Kidney tubule cell (primary cell): ENCODE measurements at regions not wholly inside any gene's neighbourhood (a gene's known extent, or its start where the extent isn't known, plus 50 kb on each side); places are given as distances from the start of the nearest gene placed in this dataset.

ENCODE experiments used
- DNase-seq: peaks from one replicate; pipeline ENCODE4 v3.0.0-alpha.2; 2018; ENCODE audit warnings: low spot score

- DNase-seq: no peak
These were observed 193.7 kb downstream of the PTPN20 start for GRCh38 chr10:47104786-47105385.

- DNase-seq: no peak
These were observed 192.8 kb upstream of the GDF10 start for GRCh38 chr10:47107007-47107747.

DNA sequence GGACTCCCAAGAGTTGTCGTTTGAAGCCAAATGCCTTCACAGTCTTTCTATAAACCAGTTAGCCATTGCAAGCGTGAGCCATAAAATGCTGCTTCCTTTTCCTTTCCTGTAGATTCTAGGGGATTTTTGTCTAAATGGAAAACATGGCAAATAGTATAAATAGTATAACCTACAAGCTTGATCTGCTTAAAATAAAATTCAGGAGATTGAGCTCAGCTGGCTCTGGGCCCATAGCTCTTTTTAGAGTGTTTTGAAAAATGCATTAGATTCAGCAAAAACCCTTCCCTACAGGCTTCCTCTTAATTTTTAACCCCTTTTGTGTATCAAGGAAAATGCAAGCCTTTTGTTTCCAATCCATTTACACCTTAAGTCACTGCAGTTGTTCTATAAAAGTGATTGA, 190.1 kb upstream of the GDF10 start:
- DNase-seq: no peak

DNA sequence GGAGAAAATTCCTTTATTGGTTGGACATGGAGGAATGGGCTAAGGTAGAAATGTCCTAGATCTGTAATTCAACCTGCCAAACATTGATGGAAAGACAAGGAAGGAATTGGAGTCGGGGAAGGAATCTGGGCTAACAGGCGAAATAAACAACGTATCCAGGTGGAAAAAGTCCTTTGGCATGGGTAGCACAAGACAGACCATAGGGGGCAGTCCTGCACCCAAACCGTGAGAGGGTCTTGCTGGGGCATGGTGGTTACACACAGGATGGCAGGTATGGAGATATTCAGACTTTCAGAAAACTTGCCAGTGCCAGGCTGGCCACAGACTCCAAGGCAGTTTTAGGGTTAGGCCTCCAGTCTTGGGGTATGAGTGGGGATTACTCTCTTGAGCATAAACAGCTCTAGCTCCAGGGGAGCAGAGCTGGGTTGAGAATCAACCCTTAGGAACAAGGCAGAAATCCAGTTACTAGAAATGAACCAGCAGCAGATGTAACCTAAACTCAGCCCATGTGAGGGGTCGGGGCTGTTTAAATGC, 188.6 kb upstream of the GDF10 start:
- DNase-seq: no peak

DNA sequence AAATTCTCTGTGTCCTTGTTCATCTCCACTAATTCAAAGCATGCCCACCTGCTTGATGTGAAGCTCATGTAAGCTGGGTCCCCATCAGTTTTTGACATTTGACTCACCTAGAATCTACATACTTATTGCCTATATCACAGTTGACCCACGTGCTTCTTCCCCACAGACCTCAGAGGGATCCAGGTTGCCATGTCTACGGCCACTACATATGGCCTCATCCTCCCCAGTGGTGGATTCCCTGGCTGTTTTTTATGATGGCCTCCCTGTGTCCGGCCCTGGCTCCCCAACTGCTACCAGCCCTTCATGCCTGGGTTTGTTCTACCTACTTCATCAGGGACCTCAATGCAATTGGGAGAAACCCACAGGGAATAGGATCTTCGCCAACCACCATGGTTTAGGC, 187.4 kb upstream of the GDF10 start:
- DNase-seq: no peak

DNA sequence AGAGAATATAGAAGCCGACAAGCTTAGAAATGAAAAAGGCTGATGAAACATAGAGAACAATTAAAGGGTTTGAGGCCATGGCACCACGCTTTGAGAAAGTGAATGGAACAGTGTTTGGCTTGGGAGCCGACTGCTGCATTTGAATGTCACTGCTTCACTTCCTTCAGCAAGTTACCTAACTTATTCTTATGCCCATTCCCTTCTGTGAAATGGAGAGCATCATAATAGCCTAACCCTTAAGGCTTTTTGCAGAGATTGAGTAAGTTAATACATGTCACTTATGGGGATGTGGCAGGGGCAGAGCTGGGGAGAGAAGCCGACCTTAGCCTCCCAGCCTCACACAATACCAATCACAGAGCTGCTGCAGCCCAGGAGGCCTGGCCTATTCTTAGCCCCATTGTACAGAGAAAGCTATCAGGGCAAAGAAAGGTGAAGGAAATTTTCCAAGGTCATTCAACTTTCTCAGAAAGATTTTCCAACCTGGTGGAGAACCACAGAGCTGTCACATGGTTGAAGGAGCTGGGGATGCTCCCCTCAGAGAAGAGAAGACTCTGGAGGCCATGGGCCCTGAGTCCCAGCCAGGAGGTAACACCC, 186.0 kb upstream of the GDF10 start:
- DNase-seq: no peak

GRCh38 chr10:47114680-47115186, 185.3 kb upstream of the GDF10 start:
- no peak for DNase-seq

DNA sequence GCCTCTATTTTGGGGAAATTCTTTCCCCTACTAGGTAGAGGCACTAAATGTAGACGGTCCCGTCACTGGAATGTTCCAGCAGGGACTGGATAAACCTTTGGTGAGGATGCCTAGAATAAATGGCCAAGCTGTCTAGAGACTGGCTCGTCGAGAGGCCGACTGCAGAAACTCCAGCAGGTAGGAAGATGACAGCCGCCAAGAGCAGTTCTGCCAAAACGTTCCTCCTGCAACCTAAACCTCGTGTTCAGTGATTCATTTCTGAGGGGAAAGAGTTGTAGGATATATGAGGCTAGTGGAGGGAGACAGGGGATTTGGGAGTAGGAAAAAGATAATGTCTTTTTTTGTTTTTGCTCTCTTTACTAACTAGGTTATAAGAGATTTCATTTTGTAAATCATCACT, 184.7 kb upstream of the GDF10 start:
- no peak for DNase-seq

- DNase-seq: no peak
These were observed 183.6 kb upstream of the GDF10 start for GRCh38 chr10:47116445-47116844.

- DNase-seq: no peak
These were observed 181.7 kb upstream of the GDF10 start for GRCh38 chr10:47118326-47118725.

- DNase-seq: no peak
These were observed 178.7 kb upstream of the GDF10 start for GRCh38 chr10:47121336-47121735.

DNA sequence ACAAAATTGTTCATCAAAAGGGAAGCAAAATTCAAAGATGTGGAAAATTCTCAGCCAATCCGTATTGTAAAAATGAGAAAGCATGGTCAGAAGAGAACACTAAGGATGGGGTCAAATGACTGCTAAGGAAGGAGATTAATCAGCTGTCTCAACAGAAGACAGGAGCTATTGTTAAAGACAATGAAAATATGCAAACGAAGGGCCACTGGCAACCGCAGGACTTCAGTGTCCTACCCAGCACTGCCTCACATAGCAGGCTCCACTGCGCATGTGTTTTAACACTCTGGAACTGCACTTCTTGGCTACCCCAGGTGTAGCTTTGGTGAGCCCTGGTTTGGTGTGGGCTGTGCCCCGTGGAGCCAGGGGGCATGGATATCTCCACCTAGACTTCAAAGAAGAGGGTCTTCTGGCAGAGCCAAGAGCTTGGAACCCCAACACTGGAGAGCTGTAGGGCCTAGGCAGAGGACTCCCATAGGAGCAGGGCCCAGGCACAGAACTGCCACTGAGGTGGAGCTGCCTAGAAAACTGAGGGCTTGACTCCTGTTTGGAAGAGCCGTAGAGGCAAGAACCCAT, 176.2 kb upstream of the GDF10 start:
- no peak for DNase-seq

- DNase-seq: no peak
These were observed 172.7 kb upstream of the GDF10 start for GRCh38 chr10:47127188-47127785.

- DNase-seq: no peak
These were observed 169.5 kb upstream of the GDF10 start for GRCh38 chr10:47130491-47130890.

DNA sequence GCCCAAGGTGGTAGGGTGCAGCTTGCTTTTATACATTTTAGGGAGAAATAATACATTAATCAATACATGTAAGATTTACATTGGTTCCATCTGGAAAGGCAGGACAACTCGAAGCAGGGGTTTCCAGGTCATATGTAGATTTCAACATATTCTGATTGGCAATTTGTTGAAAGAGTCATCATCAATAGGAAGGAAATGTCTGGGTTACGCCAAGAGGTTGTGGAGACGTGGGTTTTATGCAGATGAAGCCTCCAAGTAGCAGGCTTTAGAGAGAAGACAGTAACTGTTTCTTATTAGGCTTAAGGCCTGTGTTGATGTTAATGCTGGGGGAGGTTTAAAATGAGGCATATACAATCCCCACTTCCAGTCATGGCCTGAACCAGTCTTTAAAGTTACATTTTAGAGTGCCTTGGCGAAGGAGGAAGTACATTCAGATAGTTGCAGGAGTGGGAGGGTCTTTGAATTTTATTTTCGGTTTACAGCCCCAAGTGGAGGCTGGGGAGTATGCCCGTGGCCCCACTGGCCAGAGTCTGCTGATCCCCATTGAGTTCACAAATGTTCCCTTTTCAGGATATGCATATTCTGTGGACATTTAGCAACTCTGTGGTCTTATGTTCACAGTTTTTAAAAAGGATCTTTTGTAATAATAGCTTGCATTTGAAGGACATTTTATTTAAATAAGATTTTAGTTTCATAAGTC, 166.0 kb upstream of the GDF10 start:
- no peak for DNase-seq

GRCh38 chr10:47136866-47137265, 163.1 kb upstream of the GDF10 start:
- DNase-seq: no peak

GRCh38 chr10:47137311-47137851, 162.6 kb upstream of the GDF10 start:
- DNase-seq: peak; percentile 45

DNA sequence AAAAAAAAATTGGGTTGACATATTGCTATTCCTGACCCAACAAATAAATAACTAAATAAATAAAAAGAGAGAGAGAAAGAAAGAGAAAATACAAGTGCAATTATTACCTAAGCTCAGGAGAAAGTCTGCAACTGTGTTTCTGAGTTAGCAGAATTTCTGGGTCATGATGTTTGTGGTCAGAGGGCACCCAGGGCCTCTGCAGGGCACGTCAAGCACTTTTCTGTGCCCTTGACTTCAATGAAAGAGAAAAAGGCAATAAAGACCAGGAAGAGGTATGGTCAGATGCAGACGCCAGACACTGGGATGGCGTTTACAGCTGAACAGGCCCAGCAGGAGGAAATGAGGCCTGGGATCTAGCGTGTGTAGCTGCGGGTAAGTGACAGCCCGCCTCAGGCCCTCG, 160.9 kb upstream of the GDF10 start:
- no peak for DNase-seq

DNA sequence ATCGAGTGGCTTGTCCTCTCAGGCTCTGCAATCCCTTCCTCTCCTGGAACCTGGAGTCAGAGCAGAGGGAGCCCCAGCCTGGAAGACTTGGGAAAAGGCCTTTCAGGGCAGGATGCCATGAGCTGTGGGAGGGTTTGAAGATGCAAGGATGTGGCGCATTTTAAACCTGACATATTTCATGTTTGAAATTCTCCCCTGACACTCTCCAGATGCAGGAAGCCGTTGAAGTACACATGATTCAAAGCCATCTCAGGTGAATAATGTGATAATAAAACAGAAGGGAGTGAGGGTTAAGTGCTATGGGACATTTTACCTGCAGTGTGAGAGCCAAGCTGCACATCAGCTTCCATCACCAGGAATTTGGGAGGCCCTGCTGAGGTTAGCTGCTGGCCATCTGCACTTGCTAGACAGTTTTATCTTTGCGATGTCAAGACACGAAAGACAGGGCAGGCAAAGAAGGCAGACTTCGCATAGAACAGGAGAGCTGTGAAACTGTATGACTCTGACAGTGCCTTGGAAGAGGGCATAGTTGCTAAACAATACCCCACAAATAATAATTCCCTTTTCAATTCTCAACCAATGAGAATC, 159.1 kb upstream of the GDF10 start:
- DNase-seq: no peak

DNA sequence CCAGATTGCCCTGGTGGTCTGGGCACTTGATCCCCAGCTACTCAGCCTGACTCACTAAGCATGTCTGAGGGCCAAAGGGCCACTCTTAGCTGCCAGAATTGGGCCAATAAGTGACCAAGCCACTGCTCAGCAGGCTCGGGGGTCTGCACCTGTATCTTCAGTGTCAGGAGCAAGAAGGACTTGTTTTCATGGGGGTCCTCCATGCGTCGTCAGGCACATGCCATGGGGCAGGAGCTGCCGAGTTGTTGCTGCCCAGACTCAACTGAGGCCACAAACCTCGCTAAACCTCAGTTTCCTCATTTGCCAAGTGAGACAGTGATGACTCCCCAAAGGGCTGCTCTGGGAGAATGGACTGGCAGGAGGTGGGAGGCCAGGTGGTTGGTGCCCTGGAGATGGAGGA, 158.6 kb upstream of the GDF10 start:
- no peak for DNase-seq

DNA sequence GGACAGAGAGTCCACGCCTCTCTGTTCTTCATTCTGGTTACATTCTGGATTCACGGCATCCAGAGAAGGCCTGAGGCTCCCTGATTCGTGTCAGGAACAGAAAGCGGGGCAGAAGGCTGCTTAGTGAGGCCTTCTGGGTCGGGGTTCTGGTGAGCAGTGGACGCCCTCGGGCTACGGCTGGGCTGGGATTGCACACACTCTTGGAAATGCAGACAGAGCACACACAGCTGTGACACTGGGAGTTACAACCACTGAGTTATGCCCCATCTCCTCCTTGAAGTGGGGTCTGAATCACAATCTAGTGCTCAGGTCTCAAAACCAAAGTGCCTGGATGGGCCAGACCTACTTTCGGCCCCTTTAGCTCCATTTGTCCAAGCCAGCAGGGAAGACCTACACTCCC, 156.9 kb upstream of the GDF10 start:
- no peak for DNase-seq
